ENCODE measurements at regions not wholly inside any gene's neighbourhood (a gene's known extent, or its start where the extent isn't known, plus 50 kb on each side); places are given as distances from the start of the nearest gene placed in this dataset.

GRCh38 chr16:79439901-79440300, 160.6 kb downstream of the MAF start:
- DNase-seq, result no peak

- DNase-seq, result no peak
Observed at GRCh38 chr16:79437764-79438751, 162.5 kb downstream of the MAF start.

GRCh38 chr16:79436885-79437284, 163.7 kb downstream of the MAF start:
- DNase-seq, result no peak

GRCh38 chr16:79434771-79435170, 165.8 kb downstream of the MAF start:
- DNase-seq, result no peak

GRCh38 chr16:79434092-79434491, 166.4 kb downstream of the MAF start:
- DNase-seq, result no peak

- DNase-seq, result no peak
Observed at GRCh38 chr16:79431923-79432322, 168.6 kb downstream of the MAF start.

- DNase-seq, result no peak
Observed at GRCh38 chr16:79430191-79430678, 170.3 kb downstream of the MAF start.

- DNase-seq, result no peak
Observed at GRCh38 chr16:79429381-79430190, 171.0 kb downstream of the MAF start.

GRCh38 chr16:79426663-79427062, 173.9 kb downstream of the MAF start:
- no peak for DNase-seq

GRCh38 chr16:79422064-79422463, 178.5 kb downstream of the MAF start:
- DNase-seq, result no peak

GRCh38 chr16:79421126-79421525, 179.4 kb downstream of the MAF start:
- no peak for DNase-seq

- no peak for DNase-seq
Observed at GRCh38 chr16:79420493-79420892, 180.0 kb downstream of the MAF start.

GRCh38 chr16:79419148-79419547, 181.4 kb downstream of the MAF start:
- DNase-seq, result no peak

- DNase-seq, result no peak
Observed at GRCh38 chr16:79417601-79418008, 182.9 kb downstream of the MAF start.

- DNase-seq, result no peak
Observed at GRCh38 chr16:79415983-79416640, 184.4 kb downstream of the MAF start.

GRCh38 chr16:79412783-79413225, 187.7 kb downstream of the MAF start:
- DNase-seq, result no peak

GRCh38 chr16:79411805-79412204, 188.7 kb downstream of the MAF start:
- DNase-seq, result no peak

GRCh38 chr16:79411357-79411756, 189.2 kb downstream of the MAF start:
- DNase-seq, result no peak

- no peak for DNase-seq
Observed at GRCh38 chr16:79409978-79410377, 190.6 kb downstream of the MAF start.

- DNase-seq, result no peak
Observed at GRCh38 chr16:79408355-79408754, 192.2 kb downstream of the MAF start.

GRCh38 chr16:79407461-79408135, 192.9 kb downstream of the MAF start:
- no peak for DNase-seq

GRCh38 chr16:79407005-79407404, 193.5 kb downstream of the MAF start:
- DNase-seq, result no peak
